ENCODE measurements at regions not wholly inside any gene's neighbourhood (a gene's known extent, or its start where the extent isn't known, plus 50 kb on each side); places are given as distances from the start of the nearest gene placed in this dataset.
"Not testable (repeated sequence)": the region's sequence is repeated elsewhere in the genome, so short reads cannot be mapped to it uniquely, and the experiment has no call there.

DNA sequence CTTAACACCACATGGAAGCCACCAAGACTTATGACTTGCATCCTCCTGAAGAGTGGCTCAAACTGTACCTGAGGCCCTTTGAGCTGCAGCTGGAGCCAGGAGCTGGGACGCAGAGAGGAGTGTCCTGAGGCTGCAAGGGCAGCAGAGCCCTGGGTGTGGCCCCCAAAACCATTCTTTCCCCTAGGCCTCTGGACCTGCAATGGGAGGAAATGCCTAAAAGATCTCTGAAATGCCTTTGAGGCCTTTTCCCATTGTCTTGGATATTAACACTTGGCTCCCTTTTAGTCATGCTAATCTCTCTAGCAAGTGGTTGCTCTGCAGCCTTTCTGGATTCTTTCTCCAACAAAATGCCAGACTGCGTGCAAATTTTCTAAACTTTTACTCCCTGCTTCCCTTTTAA, 156.1 kb downstream of the SLC38A4 start:
- DNase-seq (ENCODE audit: low read depth in 2 of 2) = no peak

DNA sequence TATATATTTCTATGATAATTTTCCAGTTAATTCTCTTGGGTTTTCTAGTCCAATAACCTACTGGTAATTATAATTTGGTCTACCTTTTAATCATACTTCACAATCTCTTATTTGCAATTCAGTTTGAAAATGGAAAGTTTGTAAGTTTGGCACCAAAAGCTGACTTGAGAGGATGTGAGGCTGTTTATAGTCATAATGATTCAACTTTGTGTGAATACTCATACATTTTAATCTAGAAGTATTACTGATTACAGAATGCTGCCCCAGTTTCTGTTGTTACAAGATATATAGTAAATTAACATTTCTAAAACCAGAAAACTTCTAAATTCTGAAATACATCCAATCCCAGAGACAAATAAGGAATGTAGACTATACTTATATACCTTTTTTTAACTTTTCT, 158.2 kb downstream of the SLC38A4 start:
- no peak for DNase-seq (ENCODE audit: low read depth in 2 of 2)

DNA sequence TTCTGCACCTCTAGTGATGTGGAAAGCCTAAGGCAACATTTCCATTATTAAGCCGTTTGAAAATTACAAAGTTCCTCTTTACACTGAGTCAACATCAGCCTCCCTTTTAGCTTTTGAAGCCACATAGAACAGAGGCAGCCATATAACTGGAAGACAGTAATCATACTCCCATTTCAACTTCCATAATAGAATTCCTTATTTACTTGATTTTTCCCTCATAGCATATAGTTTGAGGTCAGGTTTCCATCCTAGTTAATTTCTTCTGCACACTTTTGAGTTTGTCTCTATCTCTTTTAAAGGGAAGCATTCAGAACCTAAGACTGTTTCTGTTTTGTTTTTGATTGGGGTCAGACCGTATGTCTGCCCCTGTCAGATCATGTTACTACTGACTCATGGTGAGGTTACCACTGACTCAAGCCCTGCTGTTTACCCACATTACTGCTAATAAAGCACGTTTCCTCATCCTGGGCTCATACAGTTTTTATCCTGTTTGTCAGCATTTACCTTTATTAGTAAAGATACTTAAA, 161.0 kb downstream of the SLC38A4 start:
- no peak for DNase-seq (ENCODE audit: low read depth in 2 of 2)

DNA sequence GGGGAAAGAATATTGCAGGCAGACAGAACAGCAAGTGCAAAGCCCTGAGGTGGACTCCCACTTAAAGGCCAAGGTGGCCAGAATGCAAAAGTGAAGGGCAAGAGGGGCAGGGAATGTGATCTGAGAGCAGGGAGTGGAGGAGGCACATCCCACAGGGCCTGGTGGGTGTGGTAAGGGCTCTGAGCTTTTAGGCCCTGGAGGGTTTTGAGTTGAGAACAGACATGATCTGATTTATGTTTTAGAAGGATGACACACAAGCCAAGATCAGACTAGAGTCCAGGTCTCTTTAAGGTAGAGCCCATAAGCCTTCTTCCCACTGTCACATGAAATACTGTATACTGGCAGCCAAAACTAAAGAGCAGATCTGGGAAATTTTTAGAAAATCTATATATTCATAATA, 162.5 kb downstream of the SLC38A4 start:
- no peak for DNase-seq (ENCODE audit: low read depth in 2 of 2)

DNA sequence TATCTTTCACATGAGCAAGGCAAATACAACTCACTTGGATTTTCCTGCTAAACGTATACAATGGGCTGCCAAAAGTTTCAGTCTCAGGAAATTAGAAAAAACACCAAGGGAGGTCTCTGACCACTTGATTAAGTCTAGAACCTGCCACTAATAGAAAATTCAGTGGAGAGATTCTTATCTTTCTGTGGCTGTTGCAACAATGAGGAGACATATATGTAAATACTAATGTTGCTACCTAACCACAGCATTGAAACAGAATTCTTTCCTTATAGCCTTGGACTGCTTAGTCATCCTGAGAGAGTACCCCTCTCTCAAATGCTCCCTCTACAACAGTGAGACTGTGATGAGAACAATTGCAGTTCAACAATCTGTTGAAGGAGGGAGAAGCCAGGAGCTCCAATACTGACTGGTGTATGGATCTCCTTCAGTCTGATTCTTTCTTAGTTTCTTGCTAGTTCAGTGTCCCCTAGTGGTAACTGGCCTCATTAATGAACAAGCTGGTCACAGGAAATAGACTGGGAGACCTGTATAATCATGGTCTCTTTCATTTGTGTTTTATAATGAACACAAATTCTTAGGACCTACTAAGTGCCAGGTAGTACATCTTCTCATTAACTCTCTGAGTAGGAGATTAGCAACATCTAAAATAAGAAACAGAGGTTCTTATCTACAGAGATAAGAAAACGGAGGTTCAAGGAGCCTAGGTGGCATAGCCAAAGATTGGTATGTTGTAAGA, 164.5 kb downstream of the SLC38A4 start:
- DNase-seq (ENCODE audit: low read depth in 2 of 2) = no peak

DNA sequence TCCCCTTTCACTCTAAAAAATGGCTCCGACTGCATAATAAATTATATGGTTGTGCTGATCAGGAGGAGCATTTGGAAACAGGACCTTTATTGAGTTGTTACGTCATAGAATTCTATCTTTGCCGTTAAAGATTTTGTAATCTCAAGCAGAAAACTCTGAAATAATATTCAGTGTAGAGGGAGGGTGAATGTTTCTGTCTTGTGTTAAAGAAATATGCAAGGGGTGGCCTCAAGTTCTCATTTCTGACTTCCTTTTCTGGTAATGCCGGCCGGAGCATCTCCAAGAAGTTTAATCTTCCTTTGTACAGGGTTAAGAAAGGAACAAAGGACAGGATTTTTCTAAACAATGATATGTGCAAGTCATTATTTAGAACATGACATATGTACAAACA, 165.1 kb downstream of the SLC38A4 start:
- DNase-seq (ENCODE audit: low read depth in 2 of 2) = no peak

DNA sequence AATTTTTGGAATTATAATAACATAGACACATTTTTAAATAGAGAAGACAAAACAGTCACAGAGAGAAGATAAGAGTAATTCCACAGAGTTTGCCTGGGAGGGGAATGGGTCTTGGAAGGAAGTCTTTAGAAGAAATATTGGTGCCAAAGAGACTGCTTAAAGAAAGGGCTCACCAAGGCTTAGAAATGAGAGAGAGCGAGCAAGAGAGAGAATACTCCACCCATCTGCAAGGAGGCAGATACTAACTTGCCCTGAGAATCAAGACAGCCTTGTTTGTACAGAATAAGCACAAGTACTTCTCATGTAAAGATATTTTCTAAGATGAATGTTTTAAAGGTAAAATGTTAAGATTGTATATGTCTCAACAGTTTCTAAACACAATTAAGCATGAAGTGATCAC, 165.5 kb downstream of the SLC38A4 start:
- no peak for DNase-seq (ENCODE audit: low read depth in 2 of 2)

DNA sequence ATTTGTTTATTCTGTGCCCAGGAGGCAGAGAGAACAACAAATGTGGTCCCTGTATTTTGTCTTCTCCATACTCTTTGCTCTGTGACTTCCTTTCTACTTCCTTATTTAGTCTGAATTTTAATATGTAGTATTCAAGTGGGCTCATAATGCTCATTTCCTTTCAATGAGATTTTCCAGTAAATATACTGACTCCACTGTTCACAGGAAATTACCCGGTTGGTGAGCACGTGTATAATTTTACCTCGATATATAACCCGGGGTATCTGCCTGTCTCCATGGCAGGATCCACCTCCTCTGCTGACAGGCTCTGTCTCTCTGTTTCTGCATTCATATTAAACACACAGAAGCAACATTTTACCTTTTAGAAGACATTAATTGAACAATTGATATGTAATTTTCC, 166.0 kb downstream of the SLC38A4 start:
- no peak for DNase-seq (ENCODE audit: low read depth in 2 of 2)

DNA sequence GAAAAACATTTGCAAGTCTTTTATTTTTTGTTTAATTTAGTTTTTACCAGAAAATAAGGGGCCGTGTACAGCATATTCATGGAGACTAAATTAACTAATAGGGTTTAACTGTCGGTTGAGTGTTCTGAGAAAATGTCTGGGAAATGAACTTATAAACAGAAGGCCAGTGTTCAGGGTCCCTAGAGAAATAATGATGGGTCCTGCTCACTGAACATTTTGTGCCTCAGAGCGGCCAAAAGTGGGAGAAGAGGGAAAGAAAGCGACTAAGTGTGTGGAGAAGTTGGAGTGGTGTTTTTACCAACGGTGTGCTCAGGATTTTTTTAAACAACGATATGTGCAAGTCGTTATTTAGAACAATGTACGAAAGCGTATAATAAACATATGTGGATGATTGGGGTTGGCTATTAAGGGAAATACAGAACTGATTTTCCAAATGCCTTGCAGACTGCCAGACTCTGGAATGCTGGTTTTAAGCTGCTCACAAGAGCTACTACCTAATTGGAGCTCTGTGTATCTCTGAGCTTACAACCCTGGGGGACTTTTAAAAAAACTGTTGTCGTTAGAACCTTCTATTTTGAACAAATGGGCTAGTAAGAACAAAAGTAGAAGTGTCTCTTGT, 166.7 kb downstream of the SLC38A4 start:
- no peak for DNase-seq (ENCODE audit: low read depth in 2 of 2)

DNA sequence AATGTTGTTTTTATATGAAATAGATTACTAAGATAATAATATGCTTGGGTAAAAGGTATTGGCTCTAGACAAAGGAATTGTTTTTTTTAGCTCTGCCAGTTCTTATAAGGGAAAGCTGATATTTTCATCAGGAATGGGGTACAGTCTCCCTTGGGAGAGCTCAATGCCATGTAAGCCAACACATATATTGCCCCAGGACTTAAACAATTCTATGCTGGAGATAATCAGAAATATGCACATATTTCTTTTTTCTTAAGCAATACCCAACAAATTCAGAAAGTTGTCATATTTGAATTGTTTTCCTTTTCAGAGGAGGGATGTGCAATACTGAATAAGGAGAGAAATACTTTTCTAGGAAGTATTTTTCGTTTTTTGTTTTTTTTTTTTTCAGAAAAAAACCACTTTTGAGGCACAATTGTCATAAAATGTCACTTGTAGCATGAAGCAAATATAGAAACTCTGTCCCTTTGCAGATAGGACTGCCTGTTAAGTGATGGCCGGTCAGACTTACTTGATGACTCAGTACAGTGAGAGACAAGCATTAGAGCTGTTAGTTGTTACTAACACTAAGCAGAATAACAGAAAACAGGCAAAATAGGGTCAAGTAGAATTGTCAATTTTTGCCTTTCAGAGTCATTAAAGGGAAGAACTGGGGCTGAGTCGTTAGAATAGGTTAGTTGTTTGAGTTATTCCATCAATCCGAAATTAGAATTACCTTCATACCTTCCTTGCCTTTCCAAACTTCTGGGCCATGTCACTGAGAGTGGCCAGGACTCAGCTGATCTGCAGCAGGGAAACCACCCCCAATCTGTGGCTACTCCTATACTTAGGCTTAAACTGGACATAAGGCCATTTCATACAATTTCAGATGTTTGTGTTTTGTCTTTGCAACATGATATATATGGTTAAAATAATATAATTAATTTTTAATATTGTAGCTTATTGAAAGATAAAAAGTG, 168.1 kb downstream of the SLC38A4 start:
- no peak for DNase-seq (ENCODE audit: low read depth in 2 of 2)

DNA sequence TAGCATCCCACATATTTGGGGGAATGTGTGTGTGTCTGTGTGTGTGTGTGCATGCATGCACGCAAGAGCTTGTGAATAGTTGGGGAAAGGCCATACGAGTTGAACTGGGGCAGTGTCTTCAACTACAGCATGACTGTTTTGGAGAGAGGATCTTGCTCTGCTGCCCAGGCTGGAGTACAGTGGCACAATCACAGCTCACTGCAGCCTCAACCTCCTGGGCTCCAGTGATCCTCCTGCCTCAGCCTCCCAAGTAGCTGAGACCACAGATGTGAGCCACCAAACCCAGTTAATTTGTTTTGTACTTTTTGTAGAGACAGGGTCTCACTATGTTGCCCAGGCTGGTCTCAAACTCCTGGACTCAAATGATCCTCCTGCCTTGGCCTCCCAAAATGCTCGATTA, 169.8 kb downstream of the SLC38A4 start:
- DNase-seq (ENCODE audit: low read depth in 2 of 2) = not testable (repeated sequence)

DNA sequence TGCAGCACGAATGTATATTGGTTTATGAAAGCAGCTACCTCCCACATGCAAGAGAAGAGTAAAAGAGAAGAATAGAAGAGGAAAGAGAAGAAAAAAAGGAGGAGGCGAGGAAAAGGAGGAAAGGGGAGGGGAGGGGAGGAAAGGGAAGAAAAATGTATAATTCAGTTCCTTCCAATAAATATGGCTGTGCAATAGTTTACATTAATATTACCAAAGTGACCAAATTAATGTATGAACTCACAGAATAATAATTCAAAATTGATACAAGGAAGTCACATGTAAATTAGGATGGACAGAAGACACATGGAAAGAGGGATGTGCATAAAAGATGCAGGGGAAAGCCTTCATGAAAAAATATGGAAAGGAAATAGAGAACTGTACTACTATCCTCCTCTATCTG, 172.5 kb downstream of the SLC38A4 start:
- no peak for DNase-seq (ENCODE audit: low read depth in 2 of 2)

DNA sequence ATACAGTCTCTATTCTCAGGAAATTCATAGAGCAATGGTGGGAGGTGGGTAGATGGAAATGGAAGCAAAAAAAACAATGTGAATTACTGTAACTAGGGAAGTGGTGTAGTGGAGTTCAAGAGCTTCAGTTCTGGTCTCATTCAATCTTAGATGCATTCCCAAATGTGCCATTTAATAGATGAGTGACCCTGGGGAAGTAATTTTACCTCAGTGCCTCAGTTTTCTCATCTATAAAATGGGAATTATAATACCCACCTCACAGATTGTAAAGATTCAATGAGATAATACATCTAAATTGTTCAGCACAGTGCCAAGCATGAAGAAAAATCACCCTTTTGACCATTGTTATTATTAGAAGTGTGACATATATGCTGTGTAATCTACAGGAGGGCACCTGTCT, 173.1 kb downstream of the SLC38A4 start:
- no peak for DNase-seq (ENCODE audit: low read depth in 2 of 2)

DNA sequence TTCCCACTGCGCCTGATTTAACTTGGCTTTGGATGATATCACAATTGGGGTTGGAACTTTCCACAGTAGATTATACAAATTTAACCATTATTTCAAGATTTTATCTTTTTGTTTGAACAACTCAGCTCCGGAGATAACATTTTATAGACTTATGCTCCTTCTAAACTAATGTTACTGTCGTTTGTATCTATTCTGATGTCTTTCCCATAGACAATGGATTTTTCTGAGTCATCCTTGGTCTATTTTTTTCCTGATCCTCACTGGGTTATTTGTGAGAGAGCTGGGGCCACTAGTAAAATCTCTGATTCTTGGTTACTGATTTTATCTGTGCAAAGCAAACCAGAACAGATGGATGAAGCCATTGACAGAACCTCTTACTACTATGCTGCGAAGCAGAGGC, 175.1 kb downstream of the SLC38A4 start:
- no peak for DNase-seq (ENCODE audit: low read depth in 2 of 2)

DNA sequence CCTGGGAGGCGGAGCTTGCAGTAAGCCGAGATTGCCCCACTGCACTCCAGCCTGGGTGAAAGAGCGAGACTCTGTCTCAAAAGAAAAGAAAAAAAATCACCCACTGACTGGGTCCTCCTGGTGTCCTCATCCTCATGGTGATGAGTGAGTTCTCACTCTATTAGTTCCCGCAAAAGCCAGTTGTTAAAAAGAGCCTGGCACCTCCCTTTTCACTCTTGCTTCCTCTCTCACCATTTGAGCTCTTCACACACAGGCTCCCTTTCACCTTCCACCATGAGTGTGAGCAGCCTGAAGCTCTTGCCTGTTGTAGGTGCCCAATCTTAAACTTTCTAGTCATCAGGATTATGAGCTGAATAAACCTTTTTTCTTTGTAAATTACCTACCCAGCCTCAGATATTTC, 176.4 kb downstream of the SLC38A4 start:
- DNase-seq (ENCODE audit: low read depth in 2 of 2) = no peak

DNA sequence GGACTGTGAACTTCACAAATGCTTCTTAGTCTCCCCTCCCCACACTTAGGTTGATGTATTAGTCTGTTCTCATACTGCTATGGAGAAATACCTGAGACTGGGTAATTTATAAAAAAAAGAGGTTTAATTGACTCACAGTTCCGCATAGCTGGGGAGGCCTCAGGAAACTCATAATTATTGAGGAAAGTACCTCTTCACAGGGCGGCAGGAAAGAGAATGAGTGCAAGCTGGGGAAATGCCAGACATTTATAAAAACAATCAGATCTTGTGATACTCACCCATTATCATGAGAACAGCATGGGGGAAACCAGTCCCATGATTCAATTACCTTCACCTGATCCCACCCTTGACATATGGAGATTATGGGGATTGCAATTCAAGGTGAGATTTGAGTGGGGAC, 178.8 kb downstream of the SLC38A4 start:
- DNase-seq (ENCODE audit: low read depth in 2 of 2) = no peak

DNA sequence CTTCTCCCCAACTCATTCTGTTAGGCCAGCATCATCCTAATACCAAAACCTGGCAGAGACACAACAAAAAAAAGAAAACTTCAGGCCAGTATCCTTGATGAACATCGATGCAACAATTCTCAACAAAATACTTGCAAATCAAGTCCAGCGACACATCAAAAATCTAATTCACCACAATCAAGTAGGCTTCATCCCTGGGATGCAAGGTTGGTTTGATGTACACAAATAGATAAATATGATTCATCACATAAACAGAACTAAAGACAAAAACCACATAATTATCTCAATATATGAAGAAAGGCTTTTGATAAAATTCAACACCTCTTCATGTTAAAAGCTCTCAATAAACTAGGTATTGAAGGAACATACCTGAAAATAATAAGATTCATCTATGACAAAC, 184.1 kb downstream of the SLC38A4 start:
- not testable (repeated sequence) for DNase-seq (ENCODE audit: low read depth in 2 of 2)

DNA sequence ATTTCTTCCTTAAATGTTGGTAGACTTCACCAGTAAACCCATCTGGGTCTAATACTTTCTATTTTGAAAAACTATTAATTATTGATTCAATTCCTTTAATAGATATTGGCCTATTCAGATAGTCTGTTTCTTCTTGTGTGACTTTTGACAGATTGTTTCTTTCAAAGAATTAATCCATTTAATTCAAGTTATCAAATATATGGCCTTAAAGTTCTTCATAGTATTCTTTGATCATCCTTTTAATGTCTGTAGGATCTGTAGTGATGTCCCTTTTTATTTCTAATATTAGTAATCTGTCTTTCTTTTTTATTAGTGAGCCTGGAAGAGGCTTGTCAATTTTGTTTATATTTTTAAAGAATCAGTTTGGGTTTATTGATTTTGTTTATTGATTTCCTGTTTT, 190.0 kb downstream of the SLC38A4 start:
- DNase-seq (ENCODE audit: low read depth in 2 of 2) = no peak

DNA sequence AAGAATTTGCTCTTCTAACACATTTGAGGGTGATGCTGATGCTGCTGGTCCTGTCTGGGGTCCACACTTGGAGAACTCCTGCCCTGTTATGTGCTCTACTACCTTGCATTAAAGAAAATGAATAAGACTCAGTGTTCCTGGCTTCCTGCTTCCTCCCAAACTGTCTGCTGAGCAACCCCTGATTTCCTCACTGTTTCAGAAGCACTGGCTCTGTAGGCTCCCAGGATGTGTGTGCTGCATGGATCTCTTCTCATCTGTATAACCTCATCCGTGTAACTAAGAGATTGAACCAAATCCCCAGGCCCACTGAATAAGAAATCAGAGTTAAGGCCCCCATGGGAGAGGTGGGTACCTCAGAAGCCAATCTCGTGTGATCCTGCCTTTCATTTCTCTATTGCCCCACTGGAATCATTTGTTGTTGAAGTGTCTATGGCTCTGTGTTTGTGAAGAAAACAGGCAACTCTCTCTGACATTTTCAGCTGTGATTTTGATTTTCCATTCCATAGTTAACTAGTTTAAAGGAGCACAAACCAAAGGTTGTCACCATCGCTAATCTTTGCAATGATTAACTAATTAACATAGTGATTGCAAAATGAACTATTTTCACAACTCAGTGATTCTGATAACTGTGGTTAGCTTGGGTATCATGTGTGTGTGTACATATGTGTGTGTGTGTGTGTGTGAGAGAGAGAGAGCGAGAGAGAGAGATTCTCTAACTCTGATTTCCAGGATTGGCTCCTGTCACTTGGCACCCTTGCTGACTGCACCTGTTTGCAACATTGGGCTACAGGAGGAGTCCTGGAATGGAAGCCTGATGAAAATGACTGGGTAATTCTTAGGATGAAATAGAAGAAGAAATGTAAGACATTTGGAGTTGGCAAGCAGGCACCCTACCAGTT, 196.2 kb downstream of the SLC38A4 start:
- DNase-seq (ENCODE audit: low read depth in 2 of 2) = no peak

DNA sequence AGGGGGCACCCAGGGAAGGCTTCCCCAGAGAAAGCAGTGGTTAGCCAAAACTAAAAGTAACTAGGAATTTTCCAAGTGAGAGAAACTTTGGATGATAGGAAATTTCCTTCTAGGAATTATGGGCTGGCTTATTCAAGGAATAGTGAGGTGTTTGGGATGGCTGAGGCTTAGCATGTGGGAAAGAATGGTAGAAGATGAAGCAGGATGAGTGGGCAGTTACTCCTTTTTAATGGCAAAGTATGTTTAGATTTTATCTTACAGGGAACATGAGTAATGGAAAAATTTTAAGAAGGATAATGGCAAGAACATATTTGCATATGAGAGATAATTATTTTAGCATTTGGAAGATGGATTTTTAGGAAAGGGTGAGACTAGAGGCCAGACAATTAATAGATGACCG, 197.6 kb downstream of the SLC38A4 start:
- DNase-seq (ENCODE audit: low read depth in 2 of 2) = no peak

DNA sequence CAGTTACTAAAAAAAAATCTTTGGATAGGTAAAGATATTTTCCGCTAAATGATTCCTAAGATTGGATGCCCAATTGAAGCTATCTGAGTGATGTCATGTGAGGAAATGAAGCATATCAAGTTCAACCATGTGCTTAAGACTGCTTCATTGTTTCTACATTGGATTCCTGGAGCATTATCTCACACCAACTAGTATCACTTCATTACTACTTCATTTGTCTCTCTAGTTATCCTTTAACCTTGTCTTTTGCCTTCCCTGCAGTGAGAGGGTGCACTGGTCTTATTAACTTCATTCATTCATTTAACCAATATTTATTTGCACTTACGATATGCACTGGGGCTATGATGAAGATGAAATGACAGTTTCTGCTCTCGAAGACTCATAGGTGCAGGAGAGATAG, 198.1 kb downstream of the SLC38A4 start:
- no peak for DNase-seq (ENCODE audit: low read depth in 2 of 2)
